IgD-negative memory B cell (primary cell): ENCODE measurements at regions not wholly inside any gene's neighbourhood (a gene's known extent, or its start where the extent isn't known, plus 50 kb on each side); places are given as distances from the start of the nearest gene placed in this dataset.

Experiments
- H3K27ac Mint-ChIP-seq, 3 donors: one replicate each; pipeline ENCODE4 v1.8.0; 2020 to 2022; ENCODE audit warnings: mild to moderate bottlenecking in 3 of 3, mixed read lengths in 3 of 3, moderate library complexity in 1 of 3
- H3K27me3 Mint-ChIP-seq: one replicate; pipeline ENCODE4 v1.8.0; 2021; ENCODE audit warnings: mixed read lengths
- H3K36me3 Mint-ChIP-seq: one replicate; pipeline ENCODE4 v1.8.0; 2020; ENCODE audit warnings: mild to moderate bottlenecking, mixed read lengths
- H3K4me1 Mint-ChIP-seq, 3 donors: one replicate each; pipeline ENCODE4 v1.8.0; 2020 to 2022; ENCODE audit warnings: mixed read lengths in 3 of 3, mild to moderate bottlenecking in 1 of 3
- H3K4me3 Mint-ChIP-seq, 4 donors: one replicate each; pipeline ENCODE4 v1.8.0; 2020 to 2022; ENCODE audit warnings: mild to moderate bottlenecking in 4 of 4, mixed read lengths in 4 of 4, moderate library complexity in 3 of 4
- H3K9me3 Mint-ChIP-seq, 3 donors: one replicate each; pipeline ENCODE4 v1.8.0; 2020 to 2021; ENCODE audit warnings: mixed read lengths in 3 of 3, mild to moderate bottlenecking in 1 of 3

DNA sequence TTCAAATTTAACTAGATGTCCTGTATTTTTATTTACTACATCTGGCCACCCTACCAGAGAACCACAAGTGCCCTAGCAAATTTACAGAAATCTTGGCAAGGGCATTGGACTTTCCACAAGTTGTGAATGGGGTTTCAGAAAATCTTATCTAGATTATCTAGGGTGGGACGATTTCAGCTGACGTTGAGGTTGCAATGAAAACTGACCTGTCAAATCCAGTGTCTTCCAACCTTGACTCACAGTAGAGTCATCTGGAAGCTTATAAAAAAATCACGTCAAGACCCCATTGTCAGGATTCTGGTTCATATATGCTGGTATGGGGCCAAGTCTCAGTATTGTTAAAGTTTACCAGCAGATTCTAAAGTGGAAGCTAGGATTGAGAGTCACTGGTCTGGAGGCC lies 109.6 kb upstream of the ACTBL2 start:
- H3K36me3 Mint-ChIP-seq: no peaks in the 10 kb centered on the region
- H3K4me3 Mint-ChIP-seq: no peak overlapping the region
- H3K27me3 Mint-ChIP-seq: no peaks in the 10 kb centered on the region
- H3K4me1 Mint-ChIP-seq: peaks cover 0 to 1% (median 0%) of the 10 kb centered on the region in 3 donors
- H3K9me3 Mint-ChIP-seq: peaks cover 0 to 4% (median 2%) of the 10 kb centered on the region in 3 donors
- no peak overlapping the region for H3K27ac Mint-ChIP-seq

DNA sequence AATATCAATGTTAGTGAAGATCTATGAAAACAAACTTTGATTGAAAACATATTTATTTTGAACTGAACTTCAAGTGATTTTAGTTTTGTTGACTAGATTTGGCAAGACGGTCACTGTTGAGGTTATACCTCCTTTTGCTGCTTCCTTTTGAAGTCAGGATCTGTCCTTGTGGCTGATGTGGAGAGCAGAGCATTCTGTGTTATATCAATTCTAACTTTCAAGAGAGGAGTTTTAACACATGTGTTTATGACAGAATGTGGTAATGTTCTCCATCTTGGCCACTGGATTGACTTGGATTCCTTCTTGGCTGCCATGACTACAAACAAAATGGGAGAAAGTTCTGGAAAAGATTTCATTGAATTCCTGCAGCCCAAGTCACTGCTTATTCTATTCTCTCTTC lies 104.0 kb upstream of the ACTBL2 start:
- Mint-ChIP-seq H3K9me3 (peaks cover 2 to 8% (median 4%) of the 10 kb centered on the region in 3 donors), H3K27ac (no peak overlapping the region), H3K4me3 (no peak overlapping the region), H3K27me3 (peaks cover 1% of the 10 kb centered on the region), H3K36me3 (peaks cover 4% of the 10 kb centered on the region), H3K4me1 (no peaks in the 10 kb centered on the region)

DNA sequence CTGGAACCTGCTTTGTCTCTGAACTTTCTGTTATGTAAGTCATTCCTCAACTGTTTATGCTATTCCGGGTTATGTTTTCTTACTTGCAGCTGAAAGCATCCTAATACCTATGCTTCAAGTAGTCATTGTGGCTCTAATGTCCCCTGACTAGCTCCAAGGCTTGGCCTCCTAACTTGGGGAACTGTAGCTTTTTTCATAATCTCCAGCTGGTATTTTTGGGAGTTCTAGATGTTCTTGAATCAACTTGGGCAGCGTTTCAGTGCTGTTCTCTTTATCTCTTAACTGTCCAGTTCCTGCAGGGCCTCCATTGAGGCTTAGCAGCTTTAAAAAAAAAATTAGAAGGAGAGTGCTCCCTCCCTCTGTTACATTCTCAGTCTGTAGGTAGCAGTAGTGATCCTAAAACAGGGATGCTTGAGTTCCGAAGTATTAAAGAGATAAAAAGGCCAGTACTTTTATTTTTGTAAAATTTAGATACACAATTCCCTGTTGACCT lies 100.0 kb upstream of the ACTBL2 start:
- Mint-ChIP-seq H3K27ac (no peak overlapping the region), H3K27me3 (peaks cover 4% of the 10 kb centered on the region), H3K36me3 (peaks cover 4% of the 10 kb centered on the region), H3K4me1 (no peaks in the 10 kb centered on the region), H3K9me3 (peaks cover 2 to 11% (median 9%) of the 10 kb centered on the region in 3 donors), H3K4me3 (no peak overlapping the region)

DNA sequence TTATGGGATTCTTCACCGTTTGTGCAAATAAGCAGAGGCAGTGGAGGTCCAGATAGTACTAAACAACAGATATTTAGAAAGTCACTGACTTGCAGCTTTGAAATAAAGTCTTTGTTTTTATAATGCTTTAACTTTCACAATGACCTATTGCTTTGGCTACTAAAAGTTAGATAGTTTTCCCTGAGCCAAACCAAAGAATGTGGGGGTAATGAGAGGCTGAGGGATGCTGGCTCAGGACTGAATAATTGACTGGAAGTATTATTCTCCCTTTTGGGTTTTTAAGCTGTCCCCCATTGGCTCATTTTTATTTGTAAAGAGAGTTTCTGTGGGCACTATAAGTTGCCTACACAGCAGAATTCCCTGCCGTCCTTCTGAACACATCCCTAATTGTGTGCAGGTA lies 99.2 kb upstream of the ACTBL2 start:
- no peak overlapping the region for H3K27ac Mint-ChIP-seq
- peaks cover 4% of the 10 kb centered on the region for H3K27me3 Mint-ChIP-seq
- peaks cover 0 to 11% (median 5%) of the 10 kb centered on the region in 3 donors for H3K9me3 Mint-ChIP-seq
- no peaks in the 10 kb centered on the region for H3K4me1 Mint-ChIP-seq
- peaks cover 4% of the 10 kb centered on the region for H3K36me3 Mint-ChIP-seq
- no peak overlapping the region for H3K4me3 Mint-ChIP-seq

DNA sequence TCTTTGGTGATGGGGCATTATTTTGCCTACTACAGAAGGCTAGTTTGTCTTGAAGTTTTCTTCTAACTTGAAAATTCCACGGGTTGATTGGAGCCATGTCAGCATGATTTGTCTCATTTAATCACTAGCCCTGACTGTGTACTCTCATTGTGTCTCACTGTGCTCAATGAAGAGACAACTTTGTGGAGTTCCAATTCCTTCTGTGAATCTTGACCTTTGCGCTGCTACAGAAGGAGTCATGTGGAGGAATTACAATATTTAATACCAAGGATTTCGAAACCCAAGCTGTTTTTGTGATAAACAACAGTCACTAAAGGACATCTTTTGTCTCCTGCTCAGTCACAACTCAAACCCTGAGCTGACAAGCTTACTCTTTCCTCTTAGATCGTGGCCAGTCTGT lies 98.6 kb upstream of the ACTBL2 start:
- Mint-ChIP-seq H3K4me3 (no peak overlapping the region), H3K27me3 (peaks cover 3% of the 10 kb centered on the region), H3K27ac (no peak overlapping the region), H3K36me3 (peaks cover 4% of the 10 kb centered on the region), H3K4me1 (no peaks in the 10 kb centered on the region), H3K9me3 (peaks cover 0 to 8% (median 5%) of the 10 kb centered on the region in 3 donors)

DNA sequence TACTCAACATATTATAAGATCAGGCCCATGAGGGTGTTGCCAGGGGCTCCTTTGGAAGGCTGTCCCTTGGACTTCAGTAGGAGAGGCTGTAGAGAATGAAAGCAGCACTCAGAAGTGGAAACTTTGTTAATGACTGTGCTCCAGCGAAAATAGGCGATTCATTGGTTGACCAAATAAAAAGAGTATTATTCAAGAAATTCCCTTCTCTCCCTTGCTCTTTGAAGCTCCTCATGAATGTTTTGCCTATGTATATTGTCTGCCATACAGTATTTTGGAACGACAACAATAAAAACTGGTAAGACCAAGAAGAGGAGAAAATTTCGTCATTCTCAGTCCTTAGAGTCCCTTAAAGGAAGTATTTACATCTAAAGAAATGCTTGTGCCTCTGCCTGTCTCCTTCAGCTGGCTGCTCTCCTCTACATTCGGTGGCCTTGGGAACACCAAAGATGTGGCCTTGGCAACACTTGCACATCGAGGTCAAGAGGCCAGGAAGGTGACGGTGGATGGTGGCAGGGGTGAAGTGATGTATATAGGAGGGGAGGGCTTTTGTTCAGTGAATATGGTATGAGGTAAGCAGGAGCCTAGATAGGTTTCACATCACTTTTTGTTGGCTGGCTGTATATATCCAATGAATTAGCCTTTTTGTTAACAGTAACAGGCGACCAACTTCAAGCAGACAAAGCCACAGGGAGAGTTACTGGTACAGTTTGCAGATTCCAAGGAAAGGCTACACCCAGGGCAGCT lies 95.0 kb upstream of the ACTBL2 start:
- peak overlapping the region in 1 of 3 donors; percentile 7 for H3K27ac Mint-ChIP-seq
- peaks cover 0 to 5% (median 3%) of the 10 kb centered on the region in 3 donors for H3K9me3 Mint-ChIP-seq
- H3K4me1 Mint-ChIP-seq: no peaks in the 10 kb centered on the region
- no peaks in the 10 kb centered on the region for H3K36me3 Mint-ChIP-seq
- H3K4me3 Mint-ChIP-seq: no peak overlapping the region
- H3K27me3 Mint-ChIP-seq: peaks cover 5% of the 10 kb centered on the region

DNA sequence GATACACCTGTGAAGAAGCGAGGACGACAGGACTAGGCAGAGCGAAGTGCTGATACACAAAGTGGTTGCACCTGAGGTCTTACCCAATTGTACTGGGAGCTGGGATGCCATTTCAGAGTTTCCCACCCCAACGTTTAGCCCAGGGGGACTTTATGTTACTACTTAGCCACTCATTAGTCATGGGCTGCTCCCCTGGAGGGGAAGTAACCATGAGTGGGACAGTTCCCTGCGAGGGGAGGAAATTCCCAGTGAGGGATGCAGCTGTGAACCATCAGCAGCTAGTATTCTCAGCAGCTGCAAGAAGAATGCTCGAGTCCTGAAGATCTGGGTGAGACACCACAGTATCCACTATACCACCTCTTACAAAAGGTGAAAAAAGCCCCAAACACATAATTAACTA lies 93.7 kb upstream of the ACTBL2 start:
- Mint-ChIP-seq H3K9me3 (peaks cover 0 to 5% (median 3%) of the 10 kb centered on the region in 3 donors), H3K36me3 (no peaks in the 10 kb centered on the region), H3K27ac (no peak overlapping the region), H3K27me3 (peaks cover 5% of the 10 kb centered on the region), H3K4me3 (no peak overlapping the region), H3K4me1 (no peaks in the 10 kb centered on the region)

DNA sequence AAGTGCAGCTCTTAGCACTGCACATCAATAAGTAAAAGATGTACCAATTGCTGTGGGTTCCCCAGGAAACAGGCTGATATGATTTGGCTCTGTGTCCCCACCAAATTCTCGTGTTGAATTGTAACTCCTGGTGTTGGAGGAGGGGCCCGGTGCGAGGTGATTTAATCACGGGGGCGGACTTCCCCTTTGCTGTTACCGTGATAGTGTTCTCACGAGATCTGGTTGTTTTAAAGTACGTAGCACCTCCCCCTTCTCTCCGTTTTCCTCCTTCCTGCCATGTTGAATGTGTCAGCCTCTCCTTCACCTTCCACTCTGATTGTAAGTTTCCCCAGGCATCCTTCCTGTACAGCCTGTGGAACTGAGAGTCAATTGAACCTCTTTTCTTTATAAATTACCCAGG lies 93.2 kb upstream of the ACTBL2 start:
- Mint-ChIP-seq H3K27ac (no peak overlapping the region), H3K9me3 (peaks cover 0 to 8% (median 1%) of the 10 kb centered on the region in 3 donors), H3K36me3 (no peaks in the 10 kb centered on the region), H3K4me3 (no peak overlapping the region), H3K27me3 (peaks cover 5% of the 10 kb centered on the region), H3K4me1 (no peaks in the 10 kb centered on the region)

DNA sequence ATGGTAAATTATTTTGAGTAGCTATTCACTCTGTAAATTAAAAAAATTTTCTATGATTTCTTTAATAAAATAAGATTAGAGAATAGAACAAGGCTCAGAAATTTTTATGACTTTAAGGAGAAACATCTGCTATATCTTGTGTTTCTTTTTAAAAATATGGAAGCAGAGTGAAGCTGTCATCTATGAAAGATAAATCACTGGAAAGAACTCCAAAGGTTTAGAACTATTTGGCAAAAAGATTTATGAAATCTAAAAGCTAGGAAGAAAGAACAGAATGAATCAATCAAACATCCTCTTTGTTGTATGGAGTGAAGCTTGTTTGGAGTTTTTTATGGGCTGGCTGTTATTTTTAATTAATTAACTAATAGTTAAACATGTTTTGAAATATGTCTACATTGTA lies 89.8 kb upstream of the ACTBL2 start:
- Mint-ChIP-seq H3K4me1 (no peaks in the 10 kb centered on the region), H3K27ac (no peak overlapping the region), H3K9me3 (peaks cover 0 to 3% (median 0%) of the 10 kb centered on the region in 3 donors), H3K27me3 (peaks cover 4% of the 10 kb centered on the region), H3K36me3 (no peaks in the 10 kb centered on the region), H3K4me3 (no peak overlapping the region)

DNA sequence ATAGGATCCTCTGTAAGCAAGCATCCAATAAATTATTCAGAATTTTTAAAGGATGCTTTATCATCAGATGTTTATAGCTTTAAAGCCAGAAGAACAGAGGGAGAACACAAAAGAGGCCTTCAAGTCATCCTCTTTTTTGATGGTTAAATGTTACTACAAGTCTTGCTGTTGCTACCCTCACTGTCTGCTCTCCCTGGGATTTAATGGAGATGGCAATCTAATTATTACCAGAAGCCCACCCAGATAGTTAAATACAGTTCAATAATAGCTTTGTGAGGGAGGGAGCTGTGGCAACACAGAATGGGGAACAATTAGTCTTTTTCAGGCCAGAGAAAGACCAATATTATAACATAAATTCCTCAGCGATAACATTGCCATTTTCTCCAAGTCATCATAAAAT lies 87.0 kb upstream of the ACTBL2 start:
- Mint-ChIP-seq H3K27ac (no peak overlapping the region), H3K4me3 (no peak overlapping the region), H3K36me3 (no peaks in the 10 kb centered on the region), H3K27me3 (peaks cover 5% of the 10 kb centered on the region), H3K9me3 (peaks cover 0 to 3% (median 0%) of the 10 kb centered on the region in 3 donors), H3K4me1 (peaks cover 0 to 5% (median 3%) of the 10 kb centered on the region in 3 donors)

DNA sequence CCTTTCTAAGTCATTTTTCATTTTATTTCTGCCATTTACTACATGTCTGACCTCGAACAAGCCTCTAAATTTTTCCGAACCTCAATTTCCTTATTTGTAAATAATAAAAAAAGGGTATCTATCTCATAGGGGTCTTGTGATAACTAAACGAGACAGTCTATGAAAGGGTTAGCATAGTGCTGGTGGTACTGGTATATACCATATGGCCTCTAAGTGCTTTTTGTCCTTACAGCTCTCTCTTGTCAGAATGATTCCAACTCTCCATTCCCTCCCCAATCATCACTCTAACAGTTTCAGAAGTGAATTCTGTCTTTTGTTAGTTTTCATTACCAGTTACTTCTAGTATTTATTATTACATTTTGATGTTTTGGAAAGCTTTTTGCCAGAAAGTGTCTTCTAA lies 85.5 kb upstream of the ACTBL2 start:
- Mint-ChIP-seq H3K36me3 (no peaks in the 10 kb centered on the region), H3K27ac (no peak overlapping the region), H3K4me3 (no peak overlapping the region), H3K4me1 (peaks cover 0 to 5% (median 3%) of the 10 kb centered on the region in 3 donors), H3K27me3 (peaks cover 3% of the 10 kb centered on the region), H3K9me3 (peaks cover 0 to 3% (median 3%) of the 10 kb centered on the region in 3 donors)

DNA sequence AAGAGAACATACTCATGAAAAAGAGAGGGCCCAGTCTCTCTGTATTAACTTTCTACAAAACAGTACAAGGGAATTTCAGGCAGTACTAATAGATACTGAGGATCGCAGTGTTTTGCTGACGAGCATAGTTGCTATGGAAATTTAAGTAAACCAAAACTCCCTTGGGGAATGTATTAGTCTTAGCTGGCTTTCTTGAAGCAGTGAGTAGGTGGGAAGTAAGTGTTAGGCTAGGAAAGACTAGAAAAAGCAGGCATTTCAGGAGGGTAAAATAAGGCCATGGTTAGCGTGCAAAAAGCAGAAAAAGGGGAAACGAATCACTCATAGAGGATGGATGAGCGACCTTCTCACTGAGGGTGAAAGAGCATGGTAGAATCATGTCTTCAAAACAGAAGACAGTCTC lies 84.3 kb upstream of the ACTBL2 start:
- H3K9me3 Mint-ChIP-seq: peaks cover 0 to 4% (median 3%) of the 10 kb centered on the region in 3 donors
- H3K27me3 Mint-ChIP-seq: peaks cover 3% of the 10 kb centered on the region
- H3K36me3 Mint-ChIP-seq: no peaks in the 10 kb centered on the region
- no peak overlapping the region for H3K27ac Mint-ChIP-seq
- H3K4me1 Mint-ChIP-seq: peaks cover 0 to 5% (median 3%) of the 10 kb centered on the region in 3 donors
- no peak overlapping the region for H3K4me3 Mint-ChIP-seq

DNA sequence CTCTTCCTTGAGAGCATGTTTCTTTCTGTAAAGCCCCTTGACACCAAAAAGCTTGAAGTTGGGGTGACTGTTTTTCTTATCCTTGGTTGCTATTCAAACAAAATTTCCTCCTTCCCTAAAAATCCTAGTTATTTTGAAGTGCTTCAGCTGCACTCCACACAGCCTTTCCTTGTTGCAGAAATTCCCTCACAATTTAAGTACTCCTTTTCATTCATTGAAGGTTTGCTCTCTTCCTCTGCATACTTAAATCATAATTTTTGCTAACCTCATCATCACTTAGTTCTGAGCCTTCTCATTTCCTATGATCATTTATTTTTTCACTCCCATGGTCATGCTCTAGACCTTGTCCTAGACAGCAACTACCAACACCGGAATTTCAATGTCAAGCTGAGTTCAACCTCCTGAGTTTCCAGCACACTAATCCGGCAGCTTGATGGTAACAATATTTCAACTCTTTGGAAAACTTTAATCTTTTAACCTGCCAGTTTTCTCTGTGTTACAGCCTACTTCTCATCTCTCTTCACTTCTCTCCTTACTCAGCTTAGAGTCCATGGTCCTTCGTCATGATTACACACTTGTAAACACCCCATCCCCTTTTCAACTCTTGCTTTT lies 78.7 kb upstream of the ACTBL2 start:
- peaks cover 3% of the 10 kb centered on the region for H3K27me3 Mint-ChIP-seq

DNA sequence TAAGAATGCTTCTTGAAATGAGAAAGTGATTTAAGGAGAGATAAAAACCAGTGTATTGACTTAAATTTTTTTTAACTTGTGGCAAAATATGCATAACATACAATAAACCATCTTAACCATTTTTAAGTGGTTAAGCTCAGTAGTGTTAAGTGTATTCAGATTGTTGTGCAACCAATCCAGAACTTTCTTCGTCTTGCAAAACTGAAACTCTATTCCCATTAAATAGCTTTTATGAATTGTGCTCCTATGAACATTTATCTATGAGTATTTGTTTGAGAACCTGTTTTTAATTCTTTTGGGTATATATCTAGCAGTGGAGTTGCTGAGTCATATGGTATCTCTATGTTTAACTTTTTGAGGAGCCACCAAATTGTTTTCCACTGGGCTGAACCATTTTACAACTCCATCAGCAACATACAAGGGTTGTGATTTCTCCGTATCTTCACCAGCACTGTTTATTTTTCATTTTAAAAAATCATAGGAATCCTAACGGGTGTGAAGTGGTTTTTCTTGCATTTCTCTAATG lies 76.6 kb upstream of the ACTBL2 start:
- Mint-ChIP-seq H3K4me3 (no peak overlapping the region), H3K27ac (no peak overlapping the region), H3K9me3 (peaks cover 0 to 1% (median 0%) of the 10 kb centered on the region in 3 donors), H3K36me3 (no peaks in the 10 kb centered on the region), H3K4me1 (no peaks in the 10 kb centered on the region), H3K27me3 (peaks cover 3% of the 10 kb centered on the region)

More for the DNA sequence above, 78.7 kb upstream of the ACTBL2 start:
- Mint-ChIP-seq H3K4me3 (no peak overlapping the region), H3K27ac (no peak overlapping the region), H3K9me3 (peaks cover 0 to 4% (median 0%) of the 10 kb centered on the region in 3 donors), H3K36me3 (no peaks in the 10 kb centered on the region), H3K4me1 (no peaks in the 10 kb centered on the region)

DNA sequence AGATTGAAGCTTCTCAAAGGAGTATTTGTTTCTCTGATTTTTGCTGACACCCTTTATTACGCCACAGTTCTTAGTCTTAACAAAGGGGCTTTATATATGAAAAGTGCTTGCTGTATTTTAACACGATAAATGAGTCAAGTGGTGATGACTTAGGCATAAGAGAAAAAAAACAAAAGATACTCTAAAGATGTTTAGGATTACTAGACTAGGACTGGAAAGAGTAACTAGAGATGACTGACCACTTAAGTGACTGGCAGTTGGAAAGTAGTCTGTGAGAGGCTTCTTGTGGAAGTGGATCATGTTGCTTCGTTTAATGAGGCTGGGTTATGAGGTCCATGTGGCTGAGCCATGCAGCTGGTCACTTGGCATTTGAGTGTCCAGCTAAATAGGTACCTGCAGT lies 69.4 kb upstream of the ACTBL2 start:
- Mint-ChIP-seq H3K27me3 (peaks cover 3% of the 10 kb centered on the region), H3K4me3 (no peak overlapping the region), H3K27ac (no peak overlapping the region), H3K36me3 (peaks cover 3% of the 10 kb centered on the region), H3K9me3 (no peaks in the 10 kb centered on the region), H3K4me1 (no peaks in the 10 kb centered on the region)
